OCI-LY7 (cell line): ENCODE measurements at regions not wholly inside any gene's neighbourhood (a gene's known extent, or its start where the extent isn't known, plus 50 kb on each side); places are given as distances from the start of the nearest gene placed in this dataset.

Source experiments
- CTCF ChIP-seq: fragments of 200-600 bp; sonication (generic); conservative IDR thresholded peaks from 2 replicates; pipeline ENCODE4 v1.5.1; 2014; ENCODE audit warnings: mild to moderate bottlenecking, antibody characterized with exemption, low read length, moderate library complexity, mixed read lengths
- EZH2phosphoT487 ChIP-seq: fragments of 200-600 bp; sonication (generic); IDR thresholded peaks from 2 replicates; pipeline ENCODE4 v1.6.1; 2018; ENCODE audit warnings: low read depth, borderline replicate concordance, mild to moderate bottlenecking, mixed run types, antibody characterized with exemption, low read length, moderate library complexity, mixed read lengths

DNA sequence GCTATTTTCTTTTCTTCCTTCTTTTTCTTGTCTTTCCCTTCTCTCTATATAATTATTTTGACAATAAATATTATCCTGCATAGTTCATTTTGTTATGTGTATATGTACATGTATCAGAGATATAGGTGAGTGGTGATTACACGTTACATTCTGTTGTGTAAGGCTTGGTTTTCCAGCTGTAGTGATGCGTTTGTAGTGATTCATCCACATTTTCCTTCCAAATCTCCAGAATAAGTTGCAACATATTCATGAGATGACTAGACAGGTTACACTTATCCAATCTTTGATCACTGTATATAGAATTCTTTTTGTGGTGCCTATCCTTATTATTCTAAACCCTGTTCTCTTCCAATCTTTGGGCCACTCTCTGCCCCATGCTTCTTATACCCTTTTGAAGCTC, 540.2 kb downstream of the GBA3 start:
- TF ChIP-seq CTCF (no peak), EZH2phosphoT487 (no peak)
